Neural progenitor cell (in vitro differentiated cells): ENCODE measurements at regions not wholly inside any gene's neighbourhood (a gene's known extent, or its start where the extent isn't known, plus 50 kb on each side); places are given as distances from the start of the nearest gene placed in this dataset.

ENCODE experiments used
- DNase-seq: peaks from one replicate; pipeline ENCODE4 v3.0.0-alpha.2; 2016; ENCODE audit warnings: low spot score
- H2AFZ ChIP-seq: fragments of 200-600 bp; sonication (generic); replicated peaks from 2 replicates; pipeline ENCODE4 v1.6.1; 2016; ENCODE audit warnings: antibody characterized with exemption
- H3F3A ChIP-seq: fragments of 200-600 bp; sonication (generic); 2 replicates; pipeline ENCODE4 v1.6.1; 2016; ENCODE audit warnings: antibody characterized with exemption, low read depth
- H3K27ac ChIP-seq: fragments of 200-600 bp; sonication (generic); 2 replicates; pipeline ENCODE4 v1.5.1; 2016; ENCODE audit warnings: mild to moderate bottlenecking
- H3K27me3 ChIP-seq: fragments of 200-600 bp; sonication (generic); 2 replicates; pipeline ENCODE4 v1.6.1; 2016; ENCODE audit warnings: mild to moderate bottlenecking, moderate library complexity
- H3K36me3 ChIP-seq: fragments of 200-600 bp; sonication (generic); 2 replicates; pipeline ENCODE4 v1.5.1; 2016
- H3K4me1 ChIP-seq: fragments of 200-600 bp; sonication (generic); 2 replicates; pipeline ENCODE4 v1.6.1; 2016; ENCODE audit warnings: mixed run types
- H3K4me2 ChIP-seq: fragments of 200-600 bp; sonication (generic); 2 replicates; pipeline ENCODE4 v1.6.1; 2016
- H3K4me3 ChIP-seq: fragments of 200-600 bp; sonication (generic); 2 replicates; pipeline ENCODE4 v1.5.1; 2016
- H3K79me2 ChIP-seq: fragments of 200-600 bp; sonication (generic); 2 replicates; pipeline ENCODE4 v1.6.1; 2016; ENCODE audit warnings: low read depth
- H3K9ac ChIP-seq: fragments of 200-600 bp; sonication (generic); 2 replicates; pipeline ENCODE4 v1.6.1; 2016
- H3K9me3 ChIP-seq: fragments of 200-600 bp; sonication (generic); 2 replicates; pipeline ENCODE4 v1.5.1; 2016; ENCODE audit warnings: low read depth
- H4K20me1 ChIP-seq: fragments of 200-600 bp; sonication (generic); 2 replicates; pipeline ENCODE4 v1.6.1; 2016; ENCODE audit warnings: low read depth
- H3K27ac Mint-ChIP-seq: 3 replicates; pipeline ENCODE4 v1.8.0; 2021; ENCODE audit warnings: mixed read lengths
- H3K27me3 Mint-ChIP-seq: 2 replicates; pipeline ENCODE4 v1.8.0; 2022; ENCODE audit warnings: low read depth, mild to moderate bottlenecking, inconsistent platforms, moderate library complexity, mixed read lengths; ENCODE audit not compliant: insufficient read depth
- H3K36me3 Mint-ChIP-seq: 3 replicates; pipeline ENCODE4 v1.8.0; 2021; ENCODE audit warnings: mixed read lengths
- H3K4me1 Mint-ChIP-seq: 3 replicates; pipeline ENCODE4 v1.8.0; 2021; ENCODE audit warnings: mixed read lengths
- H3K4me3 Mint-ChIP-seq: 3 replicates; pipeline ENCODE4 v1.8.0; 2021; ENCODE audit warnings: mild to moderate bottlenecking, moderate library complexity, mixed read lengths
- H3K9me3 Mint-ChIP-seq: 3 replicates; pipeline ENCODE4 v1.8.0; 2020; ENCODE audit warnings: mixed read lengths
- EZH2 ChIP-seq: fragments of 200-600 bp; sonication (generic); IDR thresholded peaks from 2 replicates; pipeline ENCODE4 v1.6.1; 2017; ENCODE audit warnings: antibody characterized with exemption, mild to moderate bottlenecking, moderate library complexity
- EZH2phosphoT487 ChIP-seq: fragments of 200-600 bp; sonication (generic); IDR thresholded peaks from 2 replicates; pipeline ENCODE4 v1.6.1; 2017; ENCODE audit warnings: antibody characterized with exemption
- TF ChIP-seq, protein P1 (sequence below): fragments of 200-600 bp; sonication (generic); IDR thresholded peaks from 2 replicates; pipeline ENCODE4 v1.5.1; 2017; ENCODE audit warnings: antibody characterized with exemption, mild to moderate bottlenecking

DNA sequence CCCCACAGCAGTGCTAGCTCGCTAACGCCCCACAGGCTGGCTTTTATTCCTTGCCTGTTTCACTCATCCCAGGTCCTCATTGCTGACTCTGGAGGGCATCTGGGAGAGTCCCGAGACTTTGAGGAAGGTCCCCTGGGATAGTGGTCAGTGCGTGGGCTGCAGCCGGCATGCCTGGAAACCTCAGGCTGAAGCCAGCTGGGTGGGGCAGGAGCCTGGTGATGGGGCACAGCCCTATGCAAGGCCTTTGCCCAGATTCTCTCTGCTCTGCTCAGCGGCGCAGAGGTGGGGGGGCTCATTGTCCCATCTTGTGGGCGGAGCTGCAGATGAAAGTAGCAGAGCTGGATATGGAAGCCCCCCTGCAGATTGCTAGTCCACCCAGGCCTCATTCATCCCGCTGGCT is 55.7 kb upstream of the SMAD6 start:
- Histone ChIP-seq H2AFZ (no peak overlapping the region), H3F3A (peaks cover 6% of the 10 kb centered on the region), H3K4me3 (no peak overlapping the region), H3K4me1 (peaks cover 37% of the 10 kb centered on the region), H3K79me2 (no peaks in the 10 kb centered on the region), H4K20me1 (no peaks in the 10 kb centered on the region), H3K27me3 (no peaks in the 10 kb centered on the region), H3K4me2 (no peak overlapping the region), H3K9me3 (no peaks in the 10 kb centered on the region), H3K36me3 (no peaks in the 10 kb centered on the region), H3K27ac (no peak overlapping the region), H3K9ac (no peak overlapping the region)
- peaks cover 44% of the 10 kb centered on the region for H3K4me1 Mint-ChIP-seq
- H3K36me3 Mint-ChIP-seq = no peaks in the 10 kb centered on the region
- H3K27me3 Mint-ChIP-seq = peaks cover 5% of the 10 kb centered on the region
- TF ChIP-seq EZH2 (no peak), EZH2phosphoT487 (no peak)
- H3K4me3 Mint-ChIP-seq = no peak overlapping the region
- peak; percentile 44 for DNase-seq
- H3K9me3 Mint-ChIP-seq = no peaks in the 10 kb centered on the region
- no peak overlapping the region for H3K27ac Mint-ChIP-seq

DNA sequence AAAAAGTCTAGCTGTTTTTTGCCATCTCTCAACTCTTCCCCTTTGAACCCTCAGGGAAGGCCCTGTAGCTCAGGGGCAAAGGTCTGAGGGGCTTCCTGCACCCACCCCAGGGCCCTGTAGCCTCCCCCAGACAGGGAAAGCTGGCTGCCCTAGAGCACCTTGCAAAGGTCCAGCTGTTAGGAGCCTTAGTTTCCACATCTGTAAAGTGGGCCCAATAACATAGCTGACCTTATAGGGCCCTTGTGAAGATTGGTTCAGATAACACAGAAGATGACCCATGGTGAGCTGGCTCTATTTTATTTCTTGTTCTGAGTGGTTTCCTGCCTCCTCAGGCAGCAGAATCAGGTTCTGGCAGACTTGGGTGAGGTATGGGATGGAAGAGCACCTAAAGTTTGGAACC is 55.2 kb upstream of the SMAD6 start:
- Mint-ChIP-seq H3K4me1 (peaks cover 44% of the 10 kb centered on the region), H3K27me3 (peaks cover 5% of the 10 kb centered on the region), H3K27ac (no peak overlapping the region), H3K4me3 (no peak overlapping the region), H3K9me3 (no peaks in the 10 kb centered on the region), H3K36me3 (no peaks in the 10 kb centered on the region)
- Histone ChIP-seq H3K79me2 (no peaks in the 10 kb centered on the region), H3F3A (peaks cover 6% of the 10 kb centered on the region), H3K9me3 (no peaks in the 10 kb centered on the region), H3K4me3 (no peak overlapping the region), H4K20me1 (no peaks in the 10 kb centered on the region), H3K4me1 (peaks cover 37% of the 10 kb centered on the region), H3K27ac (no peak overlapping the region), H2AFZ (no peak overlapping the region), H3K36me3 (no peaks in the 10 kb centered on the region), H3K27me3 (no peaks in the 10 kb centered on the region), H3K4me2 (no peak overlapping the region), H3K9ac (no peak overlapping the region)
- TF ChIP-seq EZH2 = no peak
- no peak for TF ChIP-seq EZH2phosphoT487
- TF ChIP-seq, protein P1, sequence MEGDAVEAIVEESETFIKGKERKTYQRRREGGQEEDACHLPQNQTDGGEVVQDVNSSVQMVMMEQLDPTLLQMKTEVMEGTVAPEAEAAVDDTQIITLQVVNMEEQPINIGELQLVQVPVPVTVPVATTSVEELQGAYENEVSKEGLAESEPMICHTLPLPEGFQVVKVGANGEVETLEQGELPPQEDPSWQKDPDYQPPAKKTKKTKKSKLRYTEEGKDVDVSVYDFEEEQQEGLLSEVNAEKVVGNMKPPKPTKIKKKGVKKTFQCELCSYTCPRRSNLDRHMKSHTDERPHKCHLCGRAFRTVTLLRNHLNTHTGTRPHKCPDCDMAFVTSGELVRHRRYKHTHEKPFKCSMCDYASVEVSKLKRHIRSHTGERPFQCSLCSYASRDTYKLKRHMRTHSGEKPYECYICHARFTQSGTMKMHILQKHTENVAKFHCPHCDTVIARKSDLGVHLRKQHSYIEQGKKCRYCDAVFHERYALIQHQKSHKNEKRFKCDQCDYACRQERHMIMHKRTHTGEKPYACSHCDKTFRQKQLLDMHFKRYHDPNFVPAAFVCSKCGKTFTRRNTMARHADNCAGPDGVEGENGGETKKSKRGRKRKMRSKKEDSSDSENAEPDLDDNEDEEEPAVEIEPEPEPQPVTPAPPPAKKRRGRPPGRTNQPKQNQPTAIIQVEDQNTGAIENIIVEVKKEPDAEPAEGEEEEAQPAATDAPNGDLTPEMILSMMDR = no peak
- no peak for DNase-seq

DNA sequence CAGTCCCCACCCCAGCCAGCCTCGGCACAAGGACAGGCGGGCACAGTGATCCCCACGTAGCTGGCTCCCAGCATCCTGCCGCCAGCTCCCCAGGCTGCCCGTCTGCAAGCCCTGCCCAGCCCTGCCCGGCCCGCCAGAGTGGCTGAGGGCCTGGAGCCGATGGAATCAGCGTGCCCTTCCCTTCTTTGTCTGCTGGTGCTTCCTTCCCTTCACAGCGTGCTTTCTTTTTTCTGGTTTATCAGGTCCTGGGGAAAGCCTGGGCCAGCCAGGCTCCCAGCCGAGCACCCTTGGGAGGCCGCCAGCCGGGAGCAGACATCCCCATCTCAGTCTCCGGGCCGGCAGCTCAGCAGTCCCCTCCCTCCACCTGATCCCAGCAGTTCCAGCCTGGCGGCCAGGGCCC is 54.7 kb upstream of the SMAD6 start:
- TF ChIP-seq EZH2 (no peak), EZH2phosphoT487 (no peak)
- TF ChIP-seq, protein P1 = no peak
- H3K27me3 ChIP-seq = no peaks in the 10 kb centered on the region
- H3K36me3 ChIP-seq = no peaks in the 10 kb centered on the region
- Mint-ChIP-seq H3K27me3 (peaks cover 6% of the 10 kb centered on the region), H3K9me3 (no peaks in the 10 kb centered on the region), H3K27ac (no peak overlapping the region), H3K36me3 (no peaks in the 10 kb centered on the region), H3K4me3 (no peak overlapping the region), H3K4me1 (peaks cover 45% of the 10 kb centered on the region)
- no peak overlapping the region for H3K27ac ChIP-seq
- no peak overlapping the region for H3K4me2 ChIP-seq
- H3K4me1 ChIP-seq = peaks cover 37% of the 10 kb centered on the region
- H3F3A ChIP-seq = peaks cover 6% of the 10 kb centered on the region
- no peaks in the 10 kb centered on the region for H3K79me2 ChIP-seq
- DNase-seq = no peak
- H3K9me3 ChIP-seq = no peaks in the 10 kb centered on the region
- H4K20me1 ChIP-seq = no peaks in the 10 kb centered on the region
- no peak overlapping the region for H3K4me3 ChIP-seq
- no peak overlapping the region for H3K9ac ChIP-seq
- H2AFZ ChIP-seq = peak overlapping the region; percentile 79

DNA sequence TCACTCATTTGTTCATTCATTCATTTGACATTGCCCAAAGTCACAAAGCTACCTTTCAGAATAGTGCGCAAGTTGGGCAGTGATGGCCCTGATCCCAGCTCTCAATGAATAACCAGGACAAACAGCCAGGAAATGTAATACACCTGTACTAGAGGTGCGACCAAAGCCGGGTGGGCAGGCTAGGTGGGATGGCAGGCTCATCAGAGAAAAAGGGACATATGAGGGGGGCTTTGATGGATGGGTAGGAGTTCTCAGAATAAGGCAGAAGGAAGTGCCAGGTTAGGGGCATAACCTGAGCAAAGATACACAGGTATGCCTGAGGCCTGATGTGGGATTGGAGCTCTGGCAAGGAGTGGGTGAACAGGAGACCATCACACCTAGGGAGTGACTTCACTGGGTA is 53.4 kb upstream of the SMAD6 start:
- Histone ChIP-seq H2AFZ (no peak overlapping the region), H3F3A (peaks cover 6% of the 10 kb centered on the region), H3K4me1 (peaks cover 37% of the 10 kb centered on the region), H3K36me3 (no peaks in the 10 kb centered on the region), H3K9ac (no peak overlapping the region), H3K79me2 (no peaks in the 10 kb centered on the region), H3K4me3 (no peak overlapping the region), H3K4me2 (no peak overlapping the region), H3K27me3 (no peaks in the 10 kb centered on the region), H4K20me1 (no peaks in the 10 kb centered on the region), H3K9me3 (no peaks in the 10 kb centered on the region), H3K27ac (no peak overlapping the region)
- Mint-ChIP-seq H3K27me3 (peaks cover 6% of the 10 kb centered on the region), H3K4me1 (peaks cover 52% of the 10 kb centered on the region), H3K27ac (no peak overlapping the region), H3K9me3 (no peaks in the 10 kb centered on the region), H3K4me3 (no peak overlapping the region), H3K36me3 (no peaks in the 10 kb centered on the region)
- TF ChIP-seq EZH2phosphoT487 (no peak), EZH2 (no peak)
- TF ChIP-seq, protein P1 = no peak
- DNase-seq = no peak
